NCI-H1694 (cell line): ENCODE measurements at regions not wholly inside any gene's neighbourhood (a gene's known extent, or its start where the extent isn't known, plus 50 kb on each side); places are given as distances from the start of the nearest gene placed in this dataset.

Experiments used
- DNase-seq: peaks from one replicate; lab custom pipeline; 2025; lab: John Stamatoyannopoulos, UW

DNA sequence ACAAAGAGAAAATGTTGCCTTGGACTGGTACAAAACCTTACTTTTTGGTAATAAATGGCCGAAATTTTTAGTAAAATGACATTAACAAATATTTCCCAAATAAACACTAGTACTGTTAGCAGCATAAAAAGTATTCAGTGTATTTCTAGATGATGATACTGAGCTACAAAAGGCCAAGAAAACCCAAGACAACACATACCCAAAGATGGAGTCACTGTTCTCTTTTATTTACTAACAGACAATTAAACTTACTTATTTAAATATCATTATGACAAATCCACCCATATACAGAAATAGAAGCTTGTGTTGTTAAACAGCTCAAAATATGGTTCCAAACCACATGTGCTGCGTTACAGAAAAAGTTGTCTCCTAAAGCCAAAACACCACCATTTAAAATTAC lies 239.9 kb downstream of the ZEB2 start:
- no peak for DNase-seq

DNA sequence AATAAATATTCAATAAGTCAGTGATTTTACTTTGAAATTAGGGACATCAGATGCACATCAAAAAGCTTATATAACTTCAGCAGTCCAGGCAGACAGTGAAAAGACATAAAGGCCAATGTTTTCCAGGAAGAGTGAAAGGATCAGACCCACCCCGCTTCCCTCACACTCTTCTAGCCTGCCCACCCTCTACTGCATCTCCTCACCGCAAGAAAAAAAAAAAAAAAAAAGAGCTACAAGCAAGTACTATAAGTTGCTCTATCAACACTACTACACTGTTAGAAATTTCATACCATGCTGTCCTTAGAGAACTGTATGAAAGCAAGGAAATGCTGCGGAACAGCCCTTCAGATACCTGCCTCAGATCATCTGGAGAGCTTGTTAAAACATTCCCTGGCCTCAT lies 240.8 kb downstream of the ZEB2 start:
- DNase-seq: no peak

DNA sequence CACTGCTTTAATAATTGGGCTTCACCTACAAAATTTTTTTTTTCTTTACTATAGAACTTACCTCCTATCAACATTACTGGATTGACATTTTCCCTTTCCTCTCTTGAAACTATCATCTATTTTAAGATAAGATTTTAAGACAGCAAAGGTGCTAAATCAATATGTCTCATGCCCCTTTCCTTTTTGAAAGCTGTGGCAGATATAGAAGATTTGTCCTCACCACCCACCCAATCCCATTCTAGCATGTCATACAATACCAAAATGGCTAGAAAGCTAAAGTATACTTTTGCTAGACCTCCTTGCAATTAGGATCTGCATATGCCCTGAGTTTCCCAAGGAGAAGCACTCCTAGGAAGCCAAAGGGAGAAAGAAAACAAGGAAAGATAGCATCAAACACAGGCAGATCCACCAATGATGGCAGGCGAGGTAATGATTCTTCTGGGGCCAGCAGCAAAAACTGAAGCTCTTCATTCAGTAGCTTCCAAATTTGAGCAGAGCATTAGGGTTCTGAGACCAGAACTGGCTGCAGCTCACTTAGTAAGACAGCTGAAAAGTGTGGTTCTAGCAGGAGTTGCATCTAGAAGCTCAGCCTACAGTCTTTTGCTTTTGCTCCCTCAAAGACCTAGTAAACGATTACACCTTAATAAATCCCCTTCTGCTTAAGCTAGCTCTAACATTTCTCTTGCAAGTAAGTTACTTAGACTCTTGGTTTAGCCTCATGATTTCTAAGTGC lies 242.1 kb downstream of the ZEB2 start:
- DNase-seq: no peak

DNA sequence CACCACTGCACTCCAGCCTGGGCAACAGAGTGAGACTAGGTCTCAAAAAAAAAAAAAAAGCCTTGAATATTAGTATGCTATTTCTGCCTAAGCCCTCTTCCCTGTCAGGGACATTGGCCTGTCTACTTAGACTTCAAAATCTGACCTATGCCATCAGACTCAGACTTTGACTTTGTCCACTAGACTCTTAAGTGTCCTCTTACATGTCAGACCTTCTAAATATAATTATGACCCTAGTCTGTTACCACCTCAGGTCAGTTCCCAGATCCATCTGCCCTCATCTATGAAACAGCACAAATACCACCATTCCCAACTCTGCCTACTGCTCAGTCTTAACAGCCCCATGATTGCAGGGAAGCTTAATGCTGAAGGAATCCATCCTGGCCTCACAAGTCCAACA lies 244.6 kb downstream of the ZEB2 start:
- no peak for DNase-seq

DNA sequence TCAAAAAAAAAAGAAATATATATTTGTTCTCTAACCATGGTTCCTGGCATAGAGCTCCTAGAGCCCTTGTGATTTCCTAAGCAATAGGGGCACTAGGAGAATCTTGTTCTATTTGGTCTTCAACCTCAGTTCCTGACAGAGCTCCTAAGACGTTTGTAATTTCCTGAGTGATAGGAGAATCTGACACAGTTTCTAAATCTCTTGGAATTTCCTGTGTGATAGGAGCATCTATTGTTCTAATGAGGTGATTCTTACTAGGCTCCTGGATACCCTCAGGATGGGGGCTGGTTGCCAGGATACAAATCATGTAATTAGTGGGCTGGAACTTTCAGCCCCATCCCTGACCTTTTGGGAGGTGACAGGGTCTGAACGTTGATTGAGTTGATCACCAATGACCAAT lies 245.8 kb downstream of the ZEB2 start:
- DNase-seq: no peak

DNA sequence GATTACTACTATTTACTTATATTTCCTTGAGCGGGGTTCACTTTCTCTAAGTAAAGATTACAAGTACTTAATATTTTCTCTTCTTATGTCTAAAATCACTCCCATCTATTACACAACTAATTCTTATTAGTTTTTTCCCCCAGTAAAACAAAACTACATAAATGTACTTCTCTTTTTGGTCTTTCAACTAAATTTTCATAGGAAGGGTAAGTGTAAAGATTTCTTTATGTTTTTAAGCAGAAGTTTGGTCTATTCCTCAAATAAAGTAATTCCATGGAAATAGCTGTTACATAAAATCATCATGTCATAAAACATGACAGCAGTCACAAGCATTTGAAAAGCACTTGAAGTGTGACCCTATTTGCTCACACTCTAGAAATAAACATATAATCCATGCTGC lies 249.0 kb downstream of the ZEB2 start:
- DNase-seq: no peak

DNA sequence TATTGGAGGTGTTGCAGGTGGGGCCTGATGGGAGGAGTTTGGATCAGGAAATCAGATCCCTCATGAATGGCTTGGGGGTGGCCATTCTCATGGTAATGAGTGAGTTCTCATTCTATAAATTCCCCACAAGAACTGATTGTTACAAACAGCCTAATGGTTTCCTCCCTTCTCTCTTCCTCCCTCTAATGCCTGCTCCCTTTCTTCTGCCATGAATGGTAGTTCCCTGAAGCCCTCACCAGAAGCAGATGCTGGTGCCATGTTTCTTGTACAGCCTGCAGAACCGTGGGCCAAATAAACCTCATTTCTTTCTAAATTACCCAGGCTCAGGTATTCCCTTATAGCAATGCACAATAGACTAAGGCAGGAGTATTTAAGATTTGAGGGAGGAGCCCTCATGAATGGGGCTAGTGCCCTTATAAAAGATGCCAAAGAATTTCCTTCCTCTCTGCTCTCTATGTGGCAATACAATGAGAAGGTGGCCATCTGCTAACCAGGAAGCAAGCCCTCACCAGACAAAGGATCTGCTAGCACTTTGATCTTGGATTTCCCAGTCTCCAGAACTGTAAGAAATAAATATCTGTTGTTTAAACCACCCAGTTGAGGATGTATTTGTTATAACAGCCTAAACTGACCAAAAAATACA lies 251.8 kb downstream of the ZEB2 start:
- DNase-seq: no peak

DNA sequence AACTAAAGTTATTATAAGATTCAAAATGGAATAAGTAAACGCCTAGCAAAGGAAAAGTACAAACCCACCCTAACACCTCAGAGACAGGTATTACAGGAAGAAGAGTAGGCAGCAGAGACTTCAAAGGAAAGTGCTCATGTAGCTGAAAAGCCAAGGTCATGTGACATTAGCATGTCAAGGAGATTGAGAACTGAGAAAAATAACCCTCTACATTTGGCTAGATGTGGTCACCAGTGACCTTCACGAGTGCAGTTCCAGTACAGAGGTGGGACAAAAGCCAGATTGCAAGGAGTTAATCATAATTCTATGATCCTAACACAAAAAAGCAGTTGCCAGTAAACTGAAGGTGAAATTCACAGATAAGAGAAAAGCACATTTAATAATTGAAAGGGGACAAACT lies 252.7 kb downstream of the ZEB2 start:
- no peak for DNase-seq

DNA sequence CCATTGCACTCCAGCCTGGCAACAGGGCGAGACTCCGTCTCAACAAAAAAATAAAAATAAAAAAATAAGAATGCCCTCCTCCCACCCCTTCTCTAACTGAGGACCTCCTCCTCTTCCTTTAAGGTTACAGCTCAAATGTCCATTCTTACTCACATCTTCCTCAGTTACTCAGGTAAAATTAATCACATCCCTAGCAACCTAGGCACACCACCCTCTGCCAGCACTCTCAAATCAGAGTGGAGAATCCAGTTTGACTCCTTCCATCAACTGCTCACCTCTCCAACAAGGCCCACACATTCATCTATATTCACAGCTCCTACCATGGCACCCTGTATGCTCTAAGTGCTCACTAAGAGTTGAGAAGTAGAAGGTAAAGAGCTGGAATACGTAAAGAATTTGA lies 254.3 kb downstream of the ZEB2 start:
- DNase-seq: no peak

DNA sequence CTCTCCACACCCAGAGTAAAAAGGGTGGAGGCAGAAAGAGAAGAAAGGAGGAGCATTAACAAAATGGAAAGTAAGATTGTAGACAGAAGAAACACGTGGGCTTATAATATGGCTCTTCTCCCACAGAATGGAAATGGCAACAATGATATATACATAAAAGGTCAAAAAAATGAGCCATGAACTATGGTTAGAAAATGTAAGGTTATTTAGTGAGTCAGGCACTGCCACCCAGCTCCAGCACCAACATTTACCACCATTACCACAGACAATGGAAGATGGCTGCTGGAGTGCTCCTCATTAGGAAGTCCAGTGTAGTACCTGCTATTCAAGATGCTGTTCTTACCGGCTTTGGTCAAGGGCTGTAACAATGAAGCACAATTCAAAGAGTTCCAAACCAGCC lies 258.0 kb downstream of the ZEB2 start:
- DNase-seq: no peak

DNA sequence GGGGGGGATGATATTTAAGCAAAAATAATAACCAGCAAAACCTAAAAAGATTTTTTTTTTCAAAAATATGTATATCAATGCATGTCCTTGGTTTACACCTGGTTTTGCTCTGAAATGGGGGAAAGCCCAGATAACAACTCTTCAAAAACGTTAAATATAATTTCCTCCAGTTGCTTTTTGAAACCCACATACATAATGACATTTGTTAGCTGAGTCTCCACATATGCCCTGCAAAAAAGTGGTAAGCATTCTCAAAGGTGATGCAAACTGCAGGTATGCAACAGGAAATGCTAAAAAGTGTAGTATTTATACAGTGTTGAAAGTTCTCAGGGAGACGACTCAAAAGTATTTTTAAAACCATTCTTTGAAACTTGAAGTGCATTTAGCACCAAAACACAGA lies 258.6 kb downstream of the ZEB2 start:
- no peak for DNase-seq

DNA sequence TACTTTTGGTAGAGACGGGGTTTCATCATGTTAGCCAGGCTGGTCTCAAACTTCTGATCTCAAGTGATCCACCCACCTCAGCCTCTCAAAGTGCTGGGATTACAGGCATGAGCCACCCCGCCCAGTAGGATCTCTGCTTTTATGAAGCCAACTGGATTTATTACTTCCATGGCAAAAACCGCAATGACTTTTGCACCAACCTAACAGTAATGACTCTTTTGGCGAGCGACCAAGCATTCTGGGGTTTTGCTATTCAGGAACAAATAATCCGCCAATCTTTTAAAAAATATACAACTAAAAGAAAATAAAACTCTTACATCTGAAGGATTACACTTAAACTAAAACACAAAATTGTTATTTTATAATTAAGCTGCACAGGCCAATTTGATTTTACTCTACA lies 260.6 kb downstream of the ZEB2 start:
- no peak for DNase-seq

DNA sequence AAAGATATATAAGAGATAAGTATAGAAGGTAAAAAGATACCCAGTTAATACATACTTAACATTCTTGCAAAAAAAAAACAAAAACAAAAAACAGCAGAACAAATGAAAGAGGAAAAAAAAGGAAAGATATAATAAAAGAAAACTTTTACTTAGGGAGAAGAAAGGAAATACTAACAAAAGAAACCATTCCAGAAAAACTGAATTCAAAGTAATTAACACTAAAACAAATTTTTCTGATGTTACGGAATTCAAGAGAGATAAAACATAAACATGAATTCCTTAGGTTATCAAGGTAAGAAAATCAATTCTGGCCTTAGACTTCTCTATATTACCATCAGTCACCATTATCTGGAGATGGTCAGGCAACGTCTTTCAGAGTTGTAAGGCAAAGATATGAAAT lies 261.8 kb downstream of the ZEB2 start:
- no peak for DNase-seq

DNA sequence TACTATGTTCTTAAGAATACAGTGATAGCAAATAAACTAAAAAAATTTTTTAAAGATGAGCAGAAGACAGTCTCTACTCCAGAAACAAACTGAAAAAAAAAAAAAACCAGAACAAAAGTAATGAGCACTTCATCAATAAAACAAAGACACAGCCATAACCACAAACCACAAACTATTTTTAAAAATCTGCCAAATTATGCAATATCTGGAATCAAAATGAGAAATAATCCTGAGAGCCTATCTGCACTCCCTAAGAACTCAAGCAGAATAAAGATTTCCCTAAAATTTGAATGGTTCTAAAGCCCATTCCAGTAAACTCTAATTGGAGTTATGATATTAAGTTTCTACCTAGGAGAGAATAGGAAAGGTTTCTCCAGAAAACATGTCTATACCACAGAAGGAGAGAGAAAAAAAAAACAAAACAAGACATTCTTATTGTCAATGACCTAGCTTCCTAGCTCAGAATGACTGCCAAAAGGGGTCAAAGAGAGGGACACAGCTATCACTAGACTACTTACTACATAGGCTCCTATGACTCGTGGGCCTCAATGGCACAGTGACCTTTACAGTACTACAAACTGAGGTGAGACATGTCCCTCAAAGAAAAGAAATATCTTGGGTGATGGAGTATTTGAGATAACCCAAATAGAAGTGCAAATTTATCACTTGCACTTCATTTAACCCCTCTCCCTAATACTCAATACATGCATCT lies 262.8 kb downstream of the ZEB2 start:
- no peak for DNase-seq

DNA sequence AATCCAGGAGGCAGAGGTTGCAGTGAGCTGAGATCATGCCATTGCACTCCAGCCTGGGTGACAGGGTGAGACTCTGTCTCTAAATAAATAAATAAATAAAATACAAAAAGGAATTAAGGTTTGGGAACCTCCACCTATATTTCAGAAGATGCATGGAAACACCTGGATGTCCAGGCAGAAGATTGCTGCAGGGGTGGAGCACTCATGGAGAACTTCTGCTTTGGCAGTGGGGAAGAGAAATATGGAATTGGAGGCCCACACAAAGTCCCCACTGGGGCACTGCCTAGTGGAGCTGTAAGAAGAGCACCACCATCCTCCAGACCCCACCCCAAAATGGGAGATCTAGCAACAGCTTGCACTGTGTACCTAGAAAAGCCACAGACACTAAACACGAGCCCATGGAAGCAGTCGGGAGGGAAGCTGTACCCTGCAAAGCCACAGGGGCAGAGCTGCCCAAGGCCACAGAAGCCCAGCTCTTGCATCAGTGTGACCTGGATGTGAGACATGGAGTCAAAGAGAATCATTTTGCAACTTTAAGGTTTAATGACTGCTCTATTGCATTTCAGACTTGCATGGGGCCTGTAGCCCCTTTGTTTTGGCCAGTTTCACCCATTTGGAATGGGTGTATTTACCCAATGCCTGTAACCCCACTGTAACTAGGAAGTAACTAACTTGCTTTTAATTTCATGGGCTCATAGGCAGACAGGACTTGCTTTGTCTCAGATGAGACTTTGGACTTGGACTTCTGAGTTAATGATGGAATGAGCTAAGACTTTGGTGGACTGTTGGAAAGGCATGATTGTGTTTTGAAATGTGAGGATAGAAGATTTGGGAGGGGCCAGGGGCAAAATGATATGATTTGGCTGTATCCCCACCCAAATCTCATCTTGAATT lies 265.3 kb downstream of the ZEB2 start:
- DNase-seq: no peak

DNA sequence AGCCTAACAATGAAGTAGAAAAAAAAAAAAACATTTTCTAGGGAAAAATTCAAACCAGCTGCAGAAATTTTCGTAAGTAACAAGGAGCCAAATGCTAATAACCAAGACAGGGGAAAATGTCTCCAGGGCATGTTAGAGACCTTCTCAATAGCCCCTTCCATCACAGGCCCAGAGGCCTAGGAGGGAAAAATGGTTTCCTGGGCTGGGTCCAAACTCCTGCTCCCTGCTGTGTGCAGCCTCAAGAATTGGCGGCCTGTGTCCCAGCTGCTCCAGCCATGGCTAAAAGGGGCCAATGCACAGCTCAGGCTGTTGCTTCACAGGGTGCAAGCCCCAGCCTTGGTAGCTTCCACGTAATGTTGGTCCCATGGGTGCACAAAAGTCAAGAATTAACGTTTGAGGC lies 266.2 kb downstream of the ZEB2 start:
- DNase-seq: no peak

DNA sequence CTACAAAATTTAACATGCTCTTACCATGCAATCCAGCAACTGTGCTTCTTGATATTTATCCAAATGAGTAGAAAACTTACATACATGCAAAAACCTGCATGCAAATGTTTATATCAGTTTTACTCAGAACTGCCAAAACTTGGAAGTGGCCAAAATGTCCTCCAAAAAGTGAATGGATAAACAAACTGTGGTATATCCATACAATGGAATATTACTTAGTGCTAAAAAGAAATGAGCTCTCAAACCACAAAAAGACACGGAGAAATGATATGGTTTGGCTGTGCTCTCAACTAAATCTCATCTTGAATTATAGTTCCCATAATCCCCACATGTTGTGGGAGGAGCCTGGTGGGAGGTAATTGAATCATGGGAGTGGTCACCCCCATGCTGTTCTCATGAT lies 267.2 kb downstream of the ZEB2 start:
- DNase-seq: no peak

DNA sequence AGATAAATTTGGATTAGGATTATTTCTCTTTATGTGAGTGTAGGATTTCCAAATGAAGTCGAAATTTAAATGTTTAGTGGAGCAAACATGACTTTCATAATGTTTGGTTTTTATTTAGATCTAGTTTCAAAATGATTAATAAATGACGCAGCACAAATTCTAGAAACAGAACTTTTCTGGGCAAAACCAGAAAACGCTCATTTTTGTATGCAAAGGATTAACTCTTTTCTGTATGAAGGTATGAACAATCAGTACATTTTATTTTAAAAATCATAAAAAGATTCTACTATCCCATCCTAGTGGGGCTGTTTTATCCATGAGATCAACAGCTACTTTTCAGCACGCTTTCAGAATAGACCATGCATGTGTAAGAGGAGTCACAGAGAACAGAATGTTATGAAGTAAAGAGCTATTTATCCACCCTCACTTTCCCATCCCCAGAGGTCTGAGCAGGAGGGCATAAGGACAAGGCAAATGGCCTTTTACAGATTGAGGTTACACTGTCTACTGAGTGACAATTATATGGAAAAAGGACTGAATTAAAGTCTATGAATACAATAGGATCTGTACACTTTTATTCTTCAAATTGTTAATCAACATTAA lies 270.8 kb downstream of the ZEB2 start:
- no peak for DNase-seq

DNA sequence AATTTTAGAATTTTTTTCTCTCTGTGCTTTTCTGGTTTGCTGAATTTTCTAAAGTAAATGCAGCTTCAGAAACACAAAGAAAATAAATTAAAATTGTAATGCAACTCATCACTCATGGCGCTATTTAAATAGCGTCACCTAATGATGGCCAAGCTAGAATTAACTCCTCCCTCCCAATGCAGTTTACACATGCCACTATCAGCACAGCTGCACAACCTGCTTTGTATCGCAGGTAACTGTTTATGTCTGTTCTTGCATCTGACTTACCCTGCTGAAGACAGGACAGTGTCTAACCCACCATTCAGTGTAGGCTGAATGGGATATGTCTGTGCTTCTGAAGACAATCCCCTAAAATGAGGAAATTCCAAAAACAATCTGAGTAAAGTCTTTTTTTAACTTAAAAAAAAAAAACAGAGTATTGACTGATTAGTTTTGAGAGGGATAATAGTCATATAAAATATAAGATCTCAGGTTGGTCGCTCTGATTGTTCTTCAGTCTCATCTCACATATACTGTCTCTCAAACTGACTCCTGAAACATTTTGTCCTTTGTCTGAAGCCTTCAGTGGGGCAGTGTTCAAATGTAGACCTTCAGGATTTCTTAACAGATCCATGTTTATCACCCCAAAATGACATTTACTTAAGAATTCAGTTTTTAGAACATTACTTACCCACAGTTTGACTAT lies 271.4 kb downstream of the ZEB2 start:
- no peak for DNase-seq

DNA sequence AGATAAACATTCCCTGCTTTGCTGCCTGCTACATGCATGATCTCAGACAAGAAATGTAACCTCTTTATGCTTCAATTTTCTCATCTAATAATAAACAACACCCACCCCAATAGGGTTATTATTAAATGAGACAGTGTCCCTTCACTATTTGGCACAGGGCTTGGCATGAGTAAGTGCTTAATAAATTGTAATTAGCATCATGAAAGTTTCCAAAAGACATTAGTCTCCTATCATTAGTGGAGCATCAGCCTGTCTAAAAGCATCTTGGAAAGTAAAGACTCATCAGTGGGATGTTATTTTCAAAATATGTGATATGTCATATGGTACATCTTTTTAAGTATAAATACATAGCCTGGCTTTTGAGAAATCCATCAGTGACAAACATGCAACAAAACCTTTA lies 275.0 kb downstream of the ZEB2 start:
- no peak for DNase-seq

DNA sequence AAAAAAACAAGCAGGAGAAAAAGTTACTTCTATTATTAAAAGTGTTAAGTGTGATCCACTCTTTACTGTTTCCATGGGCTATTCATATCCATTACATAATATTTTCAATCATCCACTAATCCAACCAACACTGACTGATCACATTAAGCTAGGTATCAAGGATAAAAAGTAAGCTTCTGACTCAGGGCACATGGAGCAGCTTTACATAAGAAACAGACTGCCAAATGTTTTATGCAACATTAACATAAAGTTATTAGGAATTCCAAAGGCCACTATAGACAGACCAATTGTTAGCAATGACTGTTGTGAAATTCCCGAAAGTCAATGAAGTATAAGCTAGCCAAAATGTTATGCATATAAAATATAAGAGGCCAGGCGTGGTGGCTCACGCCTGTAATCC lies 277.6 kb downstream of the ZEB2 start:
- no peak for DNase-seq
